RWPE2 (cell line): ENCODE measurements at regions not wholly inside any gene's neighbourhood (a gene's known extent, or its start where the extent isn't known, plus 50 kb on each side); places are given as distances from the start of the nearest gene placed in this dataset.

Experiments
- ATAC-seq: fragments of 200-7000 bp; cut with Tn5 transposase; 3 replicates; pipeline ENCODE4 v1.9.1; 2021; ENCODE audit warnings: low read depth
- DNase-seq: peaks from one replicate; pipeline ENCODE4 v3.0.0-alpha.2; 2020; ENCODE audit warnings: low spot score
- H3K27ac ChIP-seq: fragments of 450-650 bp; 2 replicates; pipeline ENCODE4 v1.5.1; 2017; ENCODE audit warnings: mild to moderate bottlenecking; ENCODE audit not compliant: poor library complexity, severe bottlenecking
- H3K27me3 ChIP-seq: fragments of 250-450 bp; sonication (Bioruptor Pico); 2 replicates; pipeline ENCODE4 v1.5.1; 2021; ENCODE audit warnings: mild to moderate bottlenecking, moderate library complexity; ENCODE audit not compliant: insufficient read depth, poor library complexity, severe bottlenecking
- H3K36me3 ChIP-seq: fragments of 250-450 bp; sonication (Bioruptor Pico); 2 replicates; pipeline ENCODE4 v1.5.1; 2020; ENCODE audit warnings: low read depth, mild to moderate bottlenecking, moderate library complexity
- H3K4me1 ChIP-seq: fragments of 250-450 bp; sonication (Bioruptor Pico); 2 replicates; pipeline ENCODE4 v1.5.1; 2021; ENCODE audit warnings: mild to moderate bottlenecking, moderate library complexity; ENCODE audit not compliant: insufficient read depth, poor library complexity, severe bottlenecking
- H3K4me3 ChIP-seq: fragments of 250-450 bp; sonication (Bioruptor Pico); 2 replicates; pipeline ENCODE4 v1.5.1; 2021; ENCODE audit warnings: mild to moderate bottlenecking, moderate library complexity; ENCODE audit not compliant: severe bottlenecking
- H3K9me3 ChIP-seq: fragments of 250-450 bp; sonication (Bioruptor Pico); 2 replicates; pipeline ENCODE4 v1.5.1; 2021; ENCODE audit warnings: mild to moderate bottlenecking, moderate library complexity; ENCODE audit not compliant: severe bottlenecking
- TF ChIP-seq, protein P1 (sequence below): fragments of 450-650 bp; IDR thresholded peaks from one replicate; pipeline ENCODE4 v1.5.1; 2017; ENCODE audit warnings: mild to moderate bottlenecking, moderate library complexity; ENCODE audit not compliant: poor library complexity, severe bottlenecking

DNA sequence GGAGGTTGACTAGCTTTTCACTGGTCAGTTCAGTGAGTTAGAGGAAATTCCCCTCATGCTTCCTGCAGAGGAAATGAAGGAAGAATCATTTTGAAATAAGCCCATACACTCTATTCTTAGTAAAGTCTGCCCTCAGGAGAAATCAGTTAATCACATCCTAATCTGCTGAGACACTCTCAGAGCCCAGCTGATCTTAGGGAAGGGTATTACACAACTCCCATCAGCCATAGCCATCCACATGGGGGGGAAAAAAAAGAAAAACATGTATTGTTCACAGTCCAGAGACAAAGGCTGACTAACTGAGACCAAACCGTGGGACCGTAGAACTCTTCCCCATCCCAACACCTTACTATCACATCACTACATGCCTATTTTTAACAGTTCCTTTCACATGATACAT lies 722.3 kb downstream of the CDH8 start:
- Histone ChIP-seq H3K9me3 (no peaks in the 10 kb centered on the region), H3K4me3 (no peak overlapping the region), H3K4me1 (no peaks in the 10 kb centered on the region), H3K27me3 (peaks cover 4% of the 10 kb centered on the region), H3K27ac (no peak overlapping the region), H3K36me3 (no peaks in the 10 kb centered on the region)
- DNase-seq (no peak), ATAC-seq (no peak)
- TF ChIP-seq, protein P1, sequence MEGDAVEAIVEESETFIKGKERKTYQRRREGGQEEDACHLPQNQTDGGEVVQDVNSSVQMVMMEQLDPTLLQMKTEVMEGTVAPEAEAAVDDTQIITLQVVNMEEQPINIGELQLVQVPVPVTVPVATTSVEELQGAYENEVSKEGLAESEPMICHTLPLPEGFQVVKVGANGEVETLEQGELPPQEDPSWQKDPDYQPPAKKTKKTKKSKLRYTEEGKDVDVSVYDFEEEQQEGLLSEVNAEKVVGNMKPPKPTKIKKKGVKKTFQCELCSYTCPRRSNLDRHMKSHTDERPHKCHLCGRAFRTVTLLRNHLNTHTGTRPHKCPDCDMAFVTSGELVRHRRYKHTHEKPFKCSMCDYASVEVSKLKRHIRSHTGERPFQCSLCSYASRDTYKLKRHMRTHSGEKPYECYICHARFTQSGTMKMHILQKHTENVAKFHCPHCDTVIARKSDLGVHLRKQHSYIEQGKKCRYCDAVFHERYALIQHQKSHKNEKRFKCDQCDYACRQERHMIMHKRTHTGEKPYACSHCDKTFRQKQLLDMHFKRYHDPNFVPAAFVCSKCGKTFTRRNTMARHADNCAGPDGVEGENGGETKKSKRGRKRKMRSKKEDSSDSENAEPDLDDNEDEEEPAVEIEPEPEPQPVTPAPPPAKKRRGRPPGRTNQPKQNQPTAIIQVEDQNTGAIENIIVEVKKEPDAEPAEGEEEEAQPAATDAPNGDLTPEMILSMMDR: no peak

DNA sequence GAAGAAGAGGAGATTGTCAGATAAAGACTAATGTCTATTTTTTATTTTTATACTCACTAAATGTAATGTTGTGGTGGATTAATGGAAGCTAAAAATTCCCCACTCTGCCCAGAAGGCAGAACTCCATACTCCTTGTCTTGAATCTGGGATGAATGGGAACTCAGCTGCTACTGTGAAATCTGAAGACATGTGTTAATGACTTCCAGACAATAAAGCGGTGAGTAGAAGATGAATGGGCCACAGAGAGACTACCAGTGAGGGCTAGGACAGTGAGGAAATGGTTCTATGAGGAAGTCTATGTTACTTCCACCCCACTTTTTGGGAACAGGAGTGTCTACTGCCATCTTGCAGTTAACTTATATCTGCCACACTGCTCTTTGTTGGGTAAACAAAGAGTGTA lies 726.9 kb downstream of the CDH8 start:
- DNase-seq: no peak
- ATAC-seq: no peak
- Histone ChIP-seq H3K36me3 (no peaks in the 10 kb centered on the region), H3K4me3 (no peak overlapping the region), H3K27me3 (no peaks in the 10 kb centered on the region), H3K9me3 (no peaks in the 10 kb centered on the region), H3K4me1 (no peaks in the 10 kb centered on the region), H3K27ac (no peak overlapping the region)
- TF ChIP-seq, protein P1: no peak

DNA sequence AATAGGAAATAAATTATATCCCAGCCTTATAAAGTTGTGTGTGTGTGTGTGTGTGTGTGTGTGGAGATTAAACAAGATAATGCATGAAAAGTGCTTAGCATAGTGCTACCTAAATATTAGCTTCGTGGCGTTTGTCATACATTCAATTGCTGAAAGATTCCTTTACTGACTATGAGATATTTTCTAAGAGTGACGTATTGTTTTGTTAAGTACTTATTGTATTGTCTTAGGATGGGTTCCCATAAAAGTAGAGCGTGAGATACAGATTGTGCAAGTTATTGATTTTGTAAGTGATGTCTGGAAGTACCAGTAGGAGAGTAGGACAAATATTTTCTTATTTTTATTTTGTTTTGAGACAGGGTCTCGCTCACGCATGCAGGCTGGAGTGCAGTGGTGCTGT lies 730.0 kb downstream of the CDH8 start:
- ATAC-seq (no peak), DNase-seq (no peak)
- no peak overlapping the region for H3K4me3 ChIP-seq
- H3K36me3 ChIP-seq: no peaks in the 10 kb centered on the region
- H3K4me1 ChIP-seq: no peaks in the 10 kb centered on the region
- TF ChIP-seq, protein P1: no peak
- H3K9me3 ChIP-seq: no peaks in the 10 kb centered on the region
- H3K27me3 ChIP-seq: no peaks in the 10 kb centered on the region
- H3K27ac ChIP-seq: no peak overlapping the region

DNA sequence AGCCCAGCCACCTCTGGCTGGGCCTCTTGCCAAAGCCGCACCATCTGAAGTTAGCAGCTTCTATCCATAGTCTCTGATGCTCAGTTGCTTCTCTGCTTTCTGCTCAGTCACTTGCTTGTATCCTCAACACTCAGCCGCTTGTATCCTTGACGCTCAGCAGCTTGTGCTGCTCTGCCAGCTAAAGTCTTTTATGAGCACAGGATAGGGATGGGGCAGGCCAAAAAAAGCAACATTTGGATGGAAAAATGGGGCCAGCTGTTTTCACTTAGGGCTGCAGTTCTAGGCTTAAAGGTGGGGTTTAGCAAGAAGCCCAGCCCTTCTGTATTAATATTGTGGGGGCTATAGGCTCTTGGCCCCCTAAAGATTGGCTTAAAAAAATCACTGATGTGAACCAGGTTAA lies 739.4 kb downstream of the CDH8 start:
- TF ChIP-seq, protein P1: no peak
- Histone ChIP-seq H3K36me3 (no peaks in the 10 kb centered on the region), H3K9me3 (no peaks in the 10 kb centered on the region), H3K4me1 (no peaks in the 10 kb centered on the region), H3K27me3 (peaks cover 13% of the 10 kb centered on the region), H3K4me3 (no peak overlapping the region), H3K27ac (no peak overlapping the region)
- DNase-seq (no peak), ATAC-seq (no peak)

DNA sequence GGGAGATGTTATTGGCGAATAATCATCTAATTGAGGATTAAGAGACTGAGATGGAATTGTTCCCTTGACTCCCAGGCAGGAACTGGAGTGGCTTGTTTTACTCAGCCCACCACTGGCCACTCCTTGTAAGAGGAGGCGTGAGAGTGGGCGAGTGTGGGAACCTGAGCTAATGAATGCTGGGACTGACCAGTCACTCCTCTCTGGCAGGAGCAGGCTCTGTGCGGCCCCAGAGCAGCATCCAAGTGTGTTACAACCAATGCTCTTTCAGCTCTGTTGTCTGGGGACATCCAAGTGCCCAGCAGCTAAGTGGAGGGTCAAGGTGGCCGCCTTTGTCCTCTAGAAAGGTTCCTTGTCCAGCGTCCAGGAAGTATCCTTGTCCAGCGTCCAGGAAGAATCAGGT lies 739.9 kb downstream of the CDH8 start:
- TF ChIP-seq, protein P1: no peak
- no peak overlapping the region for H3K27ac ChIP-seq
- H3K27me3 ChIP-seq: peaks cover 18% of the 10 kb centered on the region
- H3K36me3 ChIP-seq: no peaks in the 10 kb centered on the region
- ATAC-seq (no peak), DNase-seq (no peak)
- no peaks in the 10 kb centered on the region for H3K4me1 ChIP-seq
- no peak overlapping the region for H3K4me3 ChIP-seq
- H3K9me3 ChIP-seq: no peaks in the 10 kb centered on the region
